GM12878 (cell line): ENCODE measurements at regions not wholly inside any gene's neighbourhood (a gene's known extent, or its start where the extent isn't known, plus 50 kb on each side); places are given as distances from the start of the nearest gene placed in this dataset.
"Not testable (repeated sequence)": the region's sequence is repeated elsewhere in the genome, so short reads cannot be mapped to it uniquely, and the experiment has no call there.

Source experiments
- BCL3 ChIP-seq: IDR thresholded peaks from 2 replicates; pipeline ENCODE4 v1.6.1; 2011; ENCODE audit warnings: borderline replicate concordance, low read depth, mild to moderate bottlenecking, moderate library complexity, low read length; ENCODE audit not compliant: insufficient read depth, poor library complexity, severe bottlenecking
- CTCF ChIP-seq, 3 experiments: IDR thresholded peaks in 2 of 3; conservative IDR thresholded peaks in 1 of 3; 2 replicates each; pipeline ENCODE4 v1.5.1; 2011; ENCODE audit warnings: low read depth in 3 of 3, low read length in 3 of 3, mild to moderate bottlenecking in 3 of 3, control low read depth in 2 of 3, moderate library complexity in 2 of 3, inconsistent platforms in 1 of 3, mixed read lengths in 1 of 3; ENCODE audit not compliant: control insufficient read depth in 2 of 3, insufficient read depth in 1 of 3; ENCODE audit errors: extremely low read depth in 1 of 3
- FOXK2 ChIP-seq: fragments of 450-650 bp; IDR thresholded peaks from 2 replicates; pipeline ENCODE4 v1.6.1; 2017; ENCODE audit warnings: mild to moderate bottlenecking, moderate library complexity
- MYC ChIP-seq: IDR thresholded peaks from 2 replicates; pipeline ENCODE4 v1.6.1; 2011; ENCODE audit warnings: mild to moderate bottlenecking, low read length, moderate library complexity, inconsistent platforms; ENCODE audit not compliant: insufficient read depth, insufficient replicate concordance, insufficient read length, severe bottlenecking
- PAX5 ChIP-seq: IDR thresholded peaks from 2 replicates; pipeline ENCODE4 v1.6.1; 2011; ENCODE audit warnings: low read depth, low read length, borderline replicate concordance
- RAD21 ChIP-seq: IDR thresholded peaks from 2 replicates; pipeline ENCODE4 v1.6.1; 2011; ENCODE audit warnings: mild to moderate bottlenecking, low read depth, low read length, moderate library complexity; ENCODE audit not compliant: insufficient read depth
- RAD51 ChIP-seq: fragments of 450-650 bp; IDR thresholded peaks from 2 replicates; pipeline ENCODE4 v1.6.1; 2016; ENCODE audit warnings: moderate library complexity, mild to moderate bottlenecking, inconsistent platforms
- SRF ChIP-seq, 2 experiments: IDR thresholded peaks; 2 replicates each; pipeline ENCODE4 v1.6.1; 2011; ENCODE audit warnings: low read depth in 2 of 2, low read length in 2 of 2, mild to moderate bottlenecking in 1 of 2, moderate library complexity in 1 of 2
- USF2 ChIP-seq: IDR thresholded peaks from 2 replicates; pipeline ENCODE4 v1.6.1; 2011; ENCODE audit warnings: low read depth, low read length, improper control_type of control experiment, borderline replicate concordance

GRCh38 chr20:60199132-60199531 lies 240.9 kb downstream of the CDH26 start:
- not testable (repeated sequence) for TF ChIP-seq RAD51; BCL3; SRF (IDR thresholded peaks at IDR 0.05; ENCODE audit: low read depth in 2 of 2, low read length in 2 of 2); CTCF (IDR thresholded peaks at IDR 0.05 in 2 of 3, conservative IDR thresholded peaks at IDR 0.05 in 1 of 3; ENCODE audit: control insufficient read depth in 2 of 3, extremely low read depth in 1 of 3, insufficient read depth in 1 of 3, low read depth in 3 of 3, low read length in 3 of 3); MYC; PAX5; FOXK2; USF2; RAD21
